Bronchial epithelial cell (primary cell): ENCODE measurements at regions not wholly inside any gene's neighbourhood (a gene's known extent, or its start where the extent isn't known, plus 50 kb on each side); places are given as distances from the start of the nearest gene placed in this dataset.

Experiments
- DNase-seq: peaks from one replicate; pipeline ENCODE4 v3.0.0-alpha.2; 2010; ENCODE audit warnings: low read depth
- FAIRE-seq: peaks from 2 replicates; lab custom pipeline; 2011; peaks lifted over from hg19 to GRCh38; lab: Jason Lieb, UNC
- H3K27me3 ChIP-seq: 2 replicates; pipeline ENCODE4 v1.5.1; 2011; ENCODE audit warnings: low read length; ENCODE audit not compliant: control insufficient read depth, insufficient read depth
- H3K36me3 ChIP-seq: 2 replicates; pipeline ENCODE4 v1.5.1; 2011; ENCODE audit warnings: low read length; ENCODE audit not compliant: control insufficient read depth, insufficient read depth
- H3K4me3 ChIP-seq: 2 replicates; pipeline ENCODE4 v1.5.1; 2011; ENCODE audit warnings: mild to moderate bottlenecking, low read depth, low read length, control low read depth
- TF ChIP-seq, protein P1 (sequence below): IDR thresholded peaks from 2 replicates; pipeline ENCODE4 v1.5.1; 2011; ENCODE audit warnings: mild to moderate bottlenecking, moderate library complexity, low read length, control low read depth, inconsistent platforms; ENCODE audit not compliant: insufficient read depth, severe bottlenecking

DNA sequence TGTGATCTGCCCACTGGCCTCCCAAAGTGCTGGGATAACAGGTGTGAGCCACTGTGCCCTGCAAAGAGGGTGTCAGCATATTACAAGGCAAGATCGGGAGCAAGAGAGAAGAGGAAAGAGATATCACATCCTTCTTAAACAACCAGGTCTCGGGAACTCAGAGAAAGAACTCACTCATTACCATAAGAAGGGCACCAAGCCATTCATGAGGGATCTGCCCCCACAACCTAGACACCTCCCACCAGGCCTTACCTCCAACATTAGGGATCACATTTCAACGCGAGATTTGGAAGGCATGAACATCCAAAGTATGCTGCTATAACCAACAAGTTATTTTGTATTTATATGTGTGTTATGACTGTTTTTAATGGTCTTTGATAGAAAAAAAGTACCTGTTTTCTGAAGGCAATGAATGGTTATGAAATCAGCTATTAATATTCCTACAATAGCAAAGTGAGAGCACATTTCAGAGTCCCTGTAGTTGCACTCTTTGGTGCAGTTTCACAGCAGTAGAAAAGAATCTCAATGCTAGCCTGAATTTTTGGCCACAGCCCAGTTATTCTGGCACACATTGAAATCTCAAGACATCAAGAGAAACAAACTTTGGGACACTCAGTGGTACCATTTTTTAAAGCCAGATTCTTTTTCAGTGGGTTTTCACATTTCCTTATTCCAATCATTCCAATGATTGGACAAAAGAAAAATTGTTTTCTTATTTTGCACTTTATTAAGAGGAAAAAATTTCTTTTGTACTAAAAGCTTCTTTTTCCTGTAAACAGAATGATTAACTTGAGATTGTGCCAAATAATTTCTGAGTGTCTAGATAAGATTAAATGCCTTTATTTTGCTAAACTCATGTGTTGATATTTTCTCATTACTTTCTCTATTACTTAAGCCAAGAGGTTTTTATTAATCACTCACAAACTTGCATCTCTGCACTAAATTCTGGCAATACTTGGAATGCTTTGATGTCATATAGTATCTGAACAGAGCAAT lies 582.6 kb upstream of the ATP2B1 start:
- TF ChIP-seq, protein P1, sequence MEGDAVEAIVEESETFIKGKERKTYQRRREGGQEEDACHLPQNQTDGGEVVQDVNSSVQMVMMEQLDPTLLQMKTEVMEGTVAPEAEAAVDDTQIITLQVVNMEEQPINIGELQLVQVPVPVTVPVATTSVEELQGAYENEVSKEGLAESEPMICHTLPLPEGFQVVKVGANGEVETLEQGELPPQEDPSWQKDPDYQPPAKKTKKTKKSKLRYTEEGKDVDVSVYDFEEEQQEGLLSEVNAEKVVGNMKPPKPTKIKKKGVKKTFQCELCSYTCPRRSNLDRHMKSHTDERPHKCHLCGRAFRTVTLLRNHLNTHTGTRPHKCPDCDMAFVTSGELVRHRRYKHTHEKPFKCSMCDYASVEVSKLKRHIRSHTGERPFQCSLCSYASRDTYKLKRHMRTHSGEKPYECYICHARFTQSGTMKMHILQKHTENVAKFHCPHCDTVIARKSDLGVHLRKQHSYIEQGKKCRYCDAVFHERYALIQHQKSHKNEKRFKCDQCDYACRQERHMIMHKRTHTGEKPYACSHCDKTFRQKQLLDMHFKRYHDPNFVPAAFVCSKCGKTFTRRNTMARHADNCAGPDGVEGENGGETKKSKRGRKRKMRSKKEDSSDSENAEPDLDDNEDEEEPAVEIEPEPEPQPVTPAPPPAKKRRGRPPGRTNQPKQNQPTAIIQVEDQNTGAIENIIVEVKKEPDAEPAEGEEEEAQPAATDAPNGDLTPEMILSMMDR: no peak
- no peak overlapping the region for H3K4me3 ChIP-seq
- no peaks in the 10 kb centered on the region for H3K27me3 ChIP-seq
- DNase-seq (no peak), FAIRE-seq (peak; percentile 55)
- H3K36me3 ChIP-seq: no peaks in the 10 kb centered on the region

DNA sequence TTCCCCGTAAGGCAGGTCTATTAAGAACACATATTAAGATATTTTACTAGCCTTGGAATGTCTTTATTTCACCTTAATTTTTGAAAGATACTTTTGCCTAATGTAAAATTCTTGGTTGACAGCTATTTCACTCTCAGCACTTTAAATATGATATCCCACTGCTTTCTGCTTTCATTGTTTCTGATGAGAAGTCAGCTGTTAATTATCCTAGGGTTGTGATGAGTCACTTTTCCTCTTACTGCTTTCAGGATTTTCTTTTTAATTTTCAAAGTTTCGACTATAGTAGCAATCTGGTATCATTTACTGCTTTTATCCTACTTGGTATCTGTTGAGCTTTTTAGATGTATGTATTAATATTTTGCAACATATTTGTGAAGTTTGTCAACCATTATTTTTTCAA lies 578.9 kb upstream of the ATP2B1 start:
- Histone ChIP-seq H3K36me3 (no peaks in the 10 kb centered on the region), H3K27me3 (no peaks in the 10 kb centered on the region), H3K4me3 (no peak overlapping the region)
- TF ChIP-seq, protein P1: no peak
- no peak for FAIRE-seq
- DNase-seq: no peak

DNA sequence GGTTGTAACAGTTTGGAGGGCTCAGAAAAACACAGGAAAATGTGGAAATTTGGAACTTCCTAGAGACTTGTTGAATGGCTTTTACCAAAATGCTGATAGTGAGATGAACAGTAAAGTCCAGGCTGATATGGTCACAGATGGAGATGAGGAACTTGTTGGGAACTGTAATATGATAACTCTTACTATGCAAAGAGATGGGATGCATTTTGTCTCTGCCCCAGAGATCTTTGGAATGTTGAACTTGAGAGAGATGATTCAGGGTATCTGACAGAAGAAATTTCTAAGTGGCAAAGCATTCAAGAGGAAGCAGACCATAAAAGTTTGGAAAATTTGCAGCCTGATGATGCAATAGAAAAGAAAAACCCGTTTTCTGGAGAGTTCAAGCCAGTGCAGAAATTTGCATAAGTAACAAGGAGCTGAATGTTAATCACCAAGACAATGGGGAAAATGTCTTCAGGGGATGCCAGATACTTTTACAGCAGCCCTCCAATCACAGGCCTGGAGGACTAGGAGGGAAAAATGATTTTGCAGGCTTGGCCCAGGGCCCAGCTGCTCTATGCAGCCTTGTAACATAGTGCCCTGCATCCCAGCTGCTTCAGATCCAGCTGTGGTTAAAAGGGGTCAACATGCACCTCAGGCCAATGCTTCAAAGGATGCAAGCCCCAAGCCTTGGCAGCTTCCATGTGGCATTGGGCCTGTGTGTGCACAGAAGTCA lies 572.7 kb upstream of the ATP2B1 start:
- Histone ChIP-seq H3K4me3 (no peak overlapping the region), H3K27me3 (no peaks in the 10 kb centered on the region), H3K36me3 (no peaks in the 10 kb centered on the region)
- FAIRE-seq (no peak), DNase-seq (no peak)
- TF ChIP-seq, protein P1: no peak

DNA sequence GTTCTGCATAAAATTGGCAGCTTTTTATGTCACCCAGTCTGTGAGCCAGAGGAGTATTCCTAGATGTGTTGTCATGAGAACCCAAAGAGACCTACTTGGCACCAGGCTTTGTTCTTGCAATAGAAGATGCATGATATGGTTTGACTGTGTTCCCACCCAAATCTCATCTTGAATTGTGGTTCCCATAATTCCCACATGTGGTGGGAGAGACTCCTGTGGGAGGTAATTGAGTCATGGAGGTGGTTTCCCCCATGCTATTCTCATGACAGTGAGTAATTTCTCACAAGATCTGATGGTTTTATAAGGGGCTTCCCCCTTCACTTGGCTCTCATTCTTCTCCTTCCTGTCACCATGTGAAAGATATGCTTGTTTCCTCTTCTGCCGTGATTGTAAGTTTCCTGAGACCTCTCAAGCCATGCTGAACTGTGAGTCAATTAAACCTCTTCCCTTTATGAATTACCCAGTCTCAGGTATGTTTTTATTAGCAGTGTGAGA lies 572.0 kb upstream of the ATP2B1 start:
- H3K27me3 ChIP-seq: no peaks in the 10 kb centered on the region
- no peaks in the 10 kb centered on the region for H3K36me3 ChIP-seq
- TF ChIP-seq, protein P1: no peak
- no peak for FAIRE-seq
- peak; percentile 29 for DNase-seq
- H3K4me3 ChIP-seq: no peak overlapping the region

DNA sequence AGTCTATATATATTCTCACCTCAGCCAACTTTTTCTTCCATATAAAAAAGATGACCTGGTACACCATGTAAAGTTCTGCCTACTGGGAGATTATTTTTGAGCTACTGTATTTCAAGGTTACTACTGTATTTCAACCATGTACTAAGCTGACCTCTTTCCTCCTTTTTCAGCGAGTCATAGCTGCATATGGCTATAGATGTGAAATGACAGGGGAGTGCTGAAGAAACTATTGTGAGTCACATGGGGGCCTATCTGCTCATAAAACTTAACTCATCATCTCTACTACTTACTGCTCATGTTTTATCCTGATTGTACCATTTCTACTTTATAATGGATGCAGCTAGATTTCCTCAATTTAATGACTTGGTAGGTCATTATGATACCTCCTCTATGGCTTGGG lies 571.4 kb upstream of the ATP2B1 start:
- TF ChIP-seq, protein P1: no peak
- Histone ChIP-seq H3K4me3 (no peak overlapping the region), H3K36me3 (no peaks in the 10 kb centered on the region), H3K27me3 (no peaks in the 10 kb centered on the region)
- FAIRE-seq (no peak), DNase-seq (peak; percentile 73)
